ACC112 (cell line): ENCODE measurements at regions not wholly inside any gene's neighbourhood (a gene's known extent, or its start where the extent isn't known, plus 50 kb on each side); places are given as distances from the start of the nearest gene placed in this dataset.
"Not testable (repeated sequence)": the region's sequence is repeated elsewhere in the genome, so short reads cannot be mapped to it uniquely, and the experiment has no call there.

Source experiments
- H2AFZ ChIP-seq: fragments of 200-600 bp; sonication (generic); one replicate; pipeline ENCODE4 v1.6.0; 2017; ENCODE audit warnings: antibody characterized with exemption, low read length; ENCODE audit not compliant: unreplicated experiment
- H3K27ac ChIP-seq: fragments of 200-600 bp; sonication (generic); 2 replicates; pipeline ENCODE4 v1.5.1; 2014; ENCODE audit warnings: low read depth, mild to moderate bottlenecking, antibody characterized with exemption, low read length, moderate library complexity
- H3K27me3 ChIP-seq: fragments of 200-600 bp; sonication (generic); 2 replicates; pipeline ENCODE4 v1.6.1; 2014; ENCODE audit warnings: mild to moderate bottlenecking, antibody characterized with exemption, low read length, moderate library complexity, mixed read lengths; ENCODE audit not compliant: insufficient read depth
- H3K36me3 ChIP-seq: fragments of 200-600 bp; sonication (generic); 2 replicates; pipeline ENCODE4 v1.6.1; 2016; ENCODE audit warnings: mild to moderate bottlenecking, antibody characterized with exemption, low read length, moderate library complexity, mixed read lengths; ENCODE audit not compliant: insufficient read depth
- H3K4me1 ChIP-seq: fragments of 200-600 bp; sonication (generic); one replicate; pipeline ENCODE4 v1.6.1; 2016; ENCODE audit warnings: low read length, mixed read lengths; ENCODE audit not compliant: insufficient read depth, unreplicated experiment, control insufficient read depth
- H3K4me3 ChIP-seq: fragments of 200-600 bp; sonication (generic); 2 replicates; pipeline ENCODE4 v1.5.1; 2014; ENCODE audit warnings: mild to moderate bottlenecking, low read depth, low read length
- H3K79me2 ChIP-seq: fragments of 200-600 bp; sonication (generic); one replicate; pipeline ENCODE4 v1.6.0; 2016; ENCODE audit warnings: low read length; ENCODE audit not compliant: control insufficient read depth, unreplicated experiment, insufficient read depth

GRCh38 chr13:76829572-76830327 lies 56.5 kb downstream of the KCTD12 start:
- no peak overlapping the region for H3K4me3 ChIP-seq
- H3K36me3 ChIP-seq: no peaks in the 10 kb centered on the region
- peaks cover 3% of the 10 kb centered on the region for H3K4me1 ChIP-seq
- peak overlapping the region; percentile 10 for H2AFZ ChIP-seq
- H3K27ac ChIP-seq: no peak overlapping the region
- no peaks in the 10 kb centered on the region for H3K27me3 ChIP-seq
- H3K79me2 ChIP-seq: no peaks in the 10 kb centered on the region

GRCh38 chr13:76828316-76828741 lies 57.9 kb downstream of the KCTD12 start:
- Histone ChIP-seq H3K27me3 (no peaks in the 10 kb centered on the region), H3K4me1 (peaks cover 3% of the 10 kb centered on the region), H3K4me3 (no peak overlapping the region), H3K27ac (no peak overlapping the region), H2AFZ (no peak overlapping the region), H3K36me3 (no peaks in the 10 kb centered on the region), H3K79me2 (no peaks in the 10 kb centered on the region)

GRCh38 chr13:76826527-76826926 lies 59.7 kb downstream of the KCTD12 start:
- no peak overlapping the region for H3K27ac ChIP-seq
- H3K36me3 ChIP-seq: no peaks in the 10 kb centered on the region
- H3K27me3 ChIP-seq: no peaks in the 10 kb centered on the region
- no peak overlapping the region for H2AFZ ChIP-seq
- peaks cover 3% of the 10 kb centered on the region for H3K4me1 ChIP-seq
- no peak overlapping the region for H3K4me3 ChIP-seq
- H3K79me2 ChIP-seq: no peaks in the 10 kb centered on the region

- Histone ChIP-seq H3K36me3 (no peaks in the 10 kb centered on the region), H2AFZ (no peak overlapping the region), H3K27me3 (no peaks in the 10 kb centered on the region), H3K4me3 (no peak overlapping the region), H3K27ac (no peak overlapping the region), H3K79me2 (no peaks in the 10 kb centered on the region), H3K4me1 (peaks cover 3% of the 10 kb centered on the region)
Observed at GRCh38 chr13:76825430-76825829, 60.8 kb downstream of the KCTD12 start.

GRCh38 chr13:76823969-76824368 lies 62.2 kb downstream of the KCTD12 start:
- Histone ChIP-seq H3K27me3 (no peaks in the 10 kb centered on the region), H3K27ac (no peak overlapping the region), H3K4me1 (peaks cover under 1% of the 10 kb centered on the region), H2AFZ (no peak overlapping the region), H3K79me2 (no peaks in the 10 kb centered on the region), H3K4me3 (no peak overlapping the region), H3K36me3 (no peaks in the 10 kb centered on the region)

GRCh38 chr13:76822698-76823267 lies 63.4 kb downstream of the KCTD12 start:
- Histone ChIP-seq H3K79me2 (no peaks in the 10 kb centered on the region), H3K4me1 (no peaks in the 10 kb centered on the region), H3K4me3 (no peak overlapping the region), H3K36me3 (no peaks in the 10 kb centered on the region), H2AFZ (no peak overlapping the region), H3K27ac (no peak overlapping the region), H3K27me3 (no peaks in the 10 kb centered on the region)

- not testable (repeated sequence) for H3K4me3 ChIP-seq, H3K79me2 ChIP-seq, H3K36me3 ChIP-seq, H3K4me1 ChIP-seq, H2AFZ ChIP-seq, H3K27ac ChIP-seq, H3K27me3 ChIP-seq
Observed at GRCh38 chr13:76821222-76821621, 65.0 kb downstream of the KCTD12 start.

GRCh38 chr13:76820759-76821158 lies 65.4 kb downstream of the KCTD12 start:
- Histone ChIP-seq H3K79me2 (no peaks in the 10 kb centered on the region), H3K27ac (no peak overlapping the region), H3K36me3 (no peaks in the 10 kb centered on the region), H3K4me3 (no peak overlapping the region), H2AFZ (peak overlapping the region; percentile 31), H3K27me3 (peaks cover 3% of the 10 kb centered on the region; the same call in 1 of the 2 replicates), H3K4me1 (no peaks in the 10 kb centered on the region)

GRCh38 chr13:76816394-76816793 lies 69.8 kb downstream of the KCTD12 start:
- no peak overlapping the region for H3K27ac ChIP-seq
- H3K79me2 ChIP-seq: no peaks in the 10 kb centered on the region
- no peak overlapping the region for H3K4me3 ChIP-seq
- no peaks in the 10 kb centered on the region for H3K36me3 ChIP-seq
- no peak overlapping the region for H2AFZ ChIP-seq
- H3K4me1 ChIP-seq: peaks cover 5% of the 10 kb centered on the region
- peaks cover 5% of the 10 kb centered on the region; the same call in 1 of the 2 replicates for H3K27me3 ChIP-seq

GRCh38 chr13:76815344-76815743 lies 70.9 kb downstream of the KCTD12 start:
- Histone ChIP-seq H3K27me3 (peaks cover 5% of the 10 kb centered on the region; the same call in 1 of the 2 replicates), H2AFZ (no peak overlapping the region), H3K79me2 (no peaks in the 10 kb centered on the region), H3K4me1 (peaks cover 5% of the 10 kb centered on the region), H3K4me3 (no peak overlapping the region), H3K36me3 (no peaks in the 10 kb centered on the region), H3K27ac (no peak overlapping the region)

- H3K36me3 ChIP-seq: no peaks in the 10 kb centered on the region
- no peak overlapping the region for H2AFZ ChIP-seq
- no peak overlapping the region for H3K4me3 ChIP-seq
- H3K27ac ChIP-seq: no peak overlapping the region
- H3K4me1 ChIP-seq: peaks cover 12% of the 10 kb centered on the region
- H3K27me3 ChIP-seq: peaks cover 5% of the 10 kb centered on the region; the same call in 1 of the 2 replicates
- H3K79me2 ChIP-seq: no peaks in the 10 kb centered on the region
Observed at GRCh38 chr13:76813891-76814290, 72.3 kb downstream of the KCTD12 start.
